ENCODE measurements at regions not wholly inside any gene's neighbourhood (a gene's known extent, or its start where the extent isn't known, plus 50 kb on each side); places are given as distances from the start of the nearest gene placed in this dataset.

GRCh38 chr5:25415970-25416369 lies 771.2 kb upstream of the CDH10 start:
- TF ChIP-seq CTCF (IDR thresholded peaks at IDR 0.05; ENCODE audit: control extremely low read depth in 1 of 3, insufficient read depth in 1 of 3, low read depth in 1 of 3, low read length in 3 of 3) (no peak), YY1 (IDR thresholded peaks at IDR 0.05; ENCODE audit: low read depth, low read length) (no peak), EP300 (IDR thresholded peaks at IDR 0.05; ENCODE audit: borderline replicate concordance in 1 of 2, low read depth in 2 of 2, low read length in 2 of 2) (no peak)

Data from H1 (cell line).